HuH-7.5 (cell line): ENCODE measurements at regions not wholly inside any gene's neighbourhood (a gene's known extent, or its start where the extent isn't known, plus 50 kb on each side); places are given as distances from the start of the nearest gene placed in this dataset.
"Not testable (repeated sequence)": the region's sequence is repeated elsewhere in the genome, so short reads cannot be mapped to it uniquely, and the experiment has no call there.

Experiments used
- DNase-seq: peaks from one replicate; pipeline ENCODE4 v3.0.0; 2011; ENCODE audit warnings: low spot score

GRCh38 chr9:87049929-87050608 is 102.8 kb upstream of the GAS1 start:
- DNase-seq, result not testable (repeated sequence)

DNA sequence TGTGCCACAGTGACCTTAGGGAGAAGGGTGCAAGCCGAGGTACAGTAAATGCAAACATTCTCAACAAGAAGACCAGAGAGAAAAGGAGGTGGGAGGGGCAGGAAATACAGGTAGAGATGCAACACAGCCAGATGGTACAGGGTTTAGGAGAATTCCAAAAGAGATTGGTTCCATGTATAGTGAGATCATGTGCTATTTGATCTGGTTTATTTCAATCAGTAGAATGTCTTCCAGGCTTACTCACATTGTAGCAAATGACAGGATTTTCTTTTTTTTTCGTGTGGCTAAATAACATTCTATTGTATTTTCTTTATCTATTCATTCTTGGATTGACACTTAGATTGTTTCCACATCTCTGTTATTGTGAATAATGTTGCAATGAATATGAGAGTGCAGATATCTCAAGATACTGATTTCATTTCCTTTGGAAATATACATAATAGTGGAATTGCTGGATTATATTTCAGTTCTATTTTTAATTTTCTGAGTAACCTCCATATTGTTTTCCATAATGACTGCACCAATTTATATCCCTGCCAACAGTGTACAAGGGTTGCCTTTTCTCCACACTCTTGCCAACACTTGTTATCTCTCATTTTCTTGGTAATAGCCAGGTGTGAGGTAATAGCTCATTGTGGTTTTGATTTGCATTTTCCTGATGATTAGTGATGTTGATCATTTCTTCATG is 107.8 kb upstream of the GAS1 start:
- DNase-seq, result no peak

DNA sequence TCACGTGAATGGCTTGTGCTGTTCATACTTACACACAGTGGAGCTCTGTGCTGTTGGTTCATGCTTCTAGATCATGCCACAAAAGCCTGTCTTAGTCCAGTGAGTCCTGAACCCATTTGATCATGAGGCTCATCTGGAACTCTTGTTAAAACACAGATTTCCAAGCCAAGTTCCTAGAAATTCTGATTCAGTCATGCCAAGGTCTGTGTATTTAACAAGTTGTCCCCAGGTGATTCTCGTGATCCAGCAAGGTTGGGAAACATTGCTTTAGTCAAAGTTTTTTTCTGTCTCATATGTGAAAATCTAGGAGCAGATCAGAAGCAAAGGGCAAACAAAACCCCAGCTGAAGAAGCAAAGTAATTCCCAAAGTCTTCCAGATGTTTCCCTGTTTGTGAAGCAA is 112.5 kb upstream of the GAS1 start:
- no peak for DNase-seq

DNA sequence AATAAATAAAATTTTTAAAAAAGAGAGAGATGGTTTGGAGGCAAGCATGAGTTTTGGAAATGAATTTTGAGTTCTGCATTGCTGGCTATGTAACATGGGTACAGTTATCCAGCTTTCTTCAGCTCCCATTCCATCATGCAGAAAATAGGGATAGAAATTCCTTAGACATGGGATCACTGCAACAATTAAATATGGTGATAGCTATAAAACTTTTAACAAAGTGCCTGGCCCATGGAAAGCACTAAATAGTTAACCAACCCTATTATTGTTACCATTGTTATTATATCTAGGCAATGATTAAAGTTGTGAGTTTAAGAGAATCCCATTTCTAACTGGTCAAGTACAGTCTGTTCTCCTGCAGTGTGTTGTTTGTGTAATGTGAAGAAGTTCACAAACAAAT is 115.4 kb upstream of the GAS1 start:
- no peak for DNase-seq

DNA sequence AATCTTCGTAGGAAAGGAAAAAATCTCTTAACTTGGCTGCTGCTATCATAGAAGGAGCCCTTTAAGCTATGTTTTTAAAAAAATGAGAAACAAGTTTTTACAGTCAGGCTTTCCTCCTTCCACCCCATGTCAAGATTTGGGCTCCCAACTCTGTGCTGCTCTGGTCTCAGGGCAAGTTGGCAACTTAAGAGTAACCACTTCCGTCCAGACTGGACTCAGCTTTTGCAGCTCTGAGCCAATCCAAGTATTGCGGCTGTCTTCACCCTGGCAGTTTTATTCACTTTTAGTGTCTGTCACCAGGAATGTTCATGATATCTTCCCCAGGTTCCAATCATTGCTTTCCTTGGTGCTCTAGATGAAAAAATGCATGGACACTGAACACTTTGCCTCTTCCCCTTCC is 115.9 kb upstream of the GAS1 start:
- no peak for DNase-seq

DNA sequence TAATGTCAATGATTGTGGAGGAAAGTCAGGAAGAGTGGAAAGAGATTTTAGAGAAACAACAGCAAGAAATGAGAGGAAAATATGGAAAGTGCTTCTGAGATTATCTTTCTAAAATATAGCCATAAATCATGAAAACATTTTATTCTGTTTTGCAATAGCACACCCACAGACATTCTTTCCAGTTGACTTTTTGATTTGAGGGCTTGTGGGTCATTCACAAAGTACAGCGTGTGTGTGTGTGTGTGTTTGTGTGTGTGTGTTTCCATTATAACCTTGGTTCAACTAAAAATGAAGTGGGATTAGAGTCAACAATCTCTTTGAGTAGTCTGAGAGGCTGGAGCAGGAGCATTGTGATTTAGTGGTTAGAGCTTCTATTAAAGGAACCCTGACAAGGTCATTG is 116.6 kb upstream of the GAS1 start:
- DNase-seq, result no peak

- DNase-seq, result no peak
These were observed 117.0 kb upstream of the GAS1 start for GRCh38 chr9:87064311-87064710.

DNA sequence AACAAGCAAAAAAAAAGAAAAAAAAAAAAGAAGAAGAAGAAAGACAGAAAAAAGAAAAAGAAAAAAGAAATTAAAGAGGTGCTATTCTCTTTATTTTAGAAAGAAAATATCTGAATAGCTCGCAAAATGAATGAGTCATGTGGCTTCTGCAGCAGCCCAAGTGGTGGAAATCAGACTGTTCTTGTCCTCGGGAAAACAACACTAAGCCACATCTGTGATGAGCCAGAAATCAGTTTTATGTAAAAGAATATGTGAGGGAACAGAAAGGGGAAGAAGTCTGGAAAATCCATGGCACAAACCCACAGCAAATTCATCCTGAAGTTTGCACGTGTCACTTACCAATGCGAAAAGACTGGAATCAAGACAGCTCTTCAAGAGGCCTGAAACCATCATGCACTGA is 118.7 kb upstream of the GAS1 start:
- DNase-seq, result no peak

DNA sequence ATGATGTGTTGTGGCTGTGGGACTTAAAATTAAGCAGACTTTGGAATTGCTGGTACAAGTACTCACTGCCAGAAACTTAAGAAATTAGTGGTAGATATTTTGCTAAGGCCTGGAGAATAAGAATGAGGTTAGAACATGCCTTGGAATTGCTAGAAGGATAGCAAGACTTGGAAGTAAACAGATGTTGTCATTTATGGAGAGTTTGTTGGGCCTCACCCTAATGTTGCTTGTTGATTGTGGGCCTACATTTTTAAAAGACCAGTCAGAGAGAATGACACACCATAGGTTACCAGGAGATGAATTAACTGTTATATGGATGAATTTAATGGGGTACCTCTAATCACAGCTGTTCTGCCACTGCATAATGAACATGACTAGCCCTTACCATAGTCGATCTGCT is 120.1 kb upstream of the GAS1 start:
- DNase-seq, result no peak

- DNase-seq, result no peak
These were observed 121.0 kb upstream of the GAS1 start for GRCh38 chr9:87068177-87068840.

GRCh38 chr9:87069690-87070089 is 122.4 kb upstream of the GAS1 start:
- DNase-seq, result no peak

DNA sequence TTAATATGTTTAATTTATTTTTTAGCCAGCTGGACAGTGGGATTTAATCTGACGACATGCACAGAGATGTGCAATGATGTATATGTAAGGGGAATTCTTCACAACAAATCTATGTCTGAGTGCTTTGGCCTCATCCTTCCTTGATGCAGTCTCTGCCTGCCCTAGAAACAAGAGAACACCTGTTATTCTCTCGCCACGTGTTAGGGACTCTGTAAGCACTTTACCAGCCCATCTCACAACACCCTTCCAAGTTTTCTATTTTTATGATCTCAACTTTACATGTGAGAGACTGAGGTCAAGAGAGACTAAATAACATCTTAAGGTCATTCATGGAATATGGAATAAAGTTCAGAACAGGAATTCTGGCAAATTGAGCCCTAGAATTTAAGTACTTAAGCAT is 123.0 kb upstream of the GAS1 start:
- DNase-seq, result no peak

- no peak for DNase-seq
These were observed 124.2 kb upstream of the GAS1 start for GRCh38 chr9:87071473-87071872.

- no peak for DNase-seq
These were observed 126.4 kb upstream of the GAS1 start for GRCh38 chr9:87073692-87074091.

- no peak for DNase-seq
These were observed 128.2 kb upstream of the GAS1 start for GRCh38 chr9:87075537-87075936.

- no peak for DNase-seq
These were observed 129.5 kb upstream of the GAS1 start for GRCh38 chr9:87076825-87077224.

- no peak for DNase-seq
These were observed 130.7 kb upstream of the GAS1 start for GRCh38 chr9:87077986-87078385.

GRCh38 chr9:87080512-87081264 is 133.4 kb upstream of the GAS1 start:
- DNase-seq, result no peak

GRCh38 chr9:87081503-87081902 is 134.2 kb upstream of the GAS1 start:
- no peak for DNase-seq

DNA sequence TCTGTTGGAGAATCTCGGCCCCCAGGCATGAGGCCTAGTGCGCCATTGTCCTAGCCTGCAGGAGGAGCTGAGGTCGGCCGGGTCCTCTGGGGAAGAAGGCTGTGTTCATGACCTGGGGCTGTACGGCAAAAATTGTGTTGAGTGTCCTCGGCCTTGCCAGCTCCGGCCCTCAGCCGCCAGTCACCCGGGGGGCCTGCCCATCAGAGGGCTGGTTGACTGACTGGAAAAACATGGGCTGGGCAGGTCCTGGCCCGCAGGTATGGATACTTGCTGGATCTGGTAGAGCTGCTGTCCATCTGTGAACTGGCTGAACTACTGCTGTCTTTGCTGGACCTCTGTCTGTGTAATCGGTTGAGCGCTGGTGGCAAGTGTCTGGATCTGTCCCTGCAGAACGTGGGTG is 136.7 kb upstream of the GAS1 start:
- DNase-seq, result no peak

- DNase-seq, result no peak
These were observed 137.1 kb upstream of the GAS1 start for GRCh38 chr9:87084407-87084806.

DNA sequence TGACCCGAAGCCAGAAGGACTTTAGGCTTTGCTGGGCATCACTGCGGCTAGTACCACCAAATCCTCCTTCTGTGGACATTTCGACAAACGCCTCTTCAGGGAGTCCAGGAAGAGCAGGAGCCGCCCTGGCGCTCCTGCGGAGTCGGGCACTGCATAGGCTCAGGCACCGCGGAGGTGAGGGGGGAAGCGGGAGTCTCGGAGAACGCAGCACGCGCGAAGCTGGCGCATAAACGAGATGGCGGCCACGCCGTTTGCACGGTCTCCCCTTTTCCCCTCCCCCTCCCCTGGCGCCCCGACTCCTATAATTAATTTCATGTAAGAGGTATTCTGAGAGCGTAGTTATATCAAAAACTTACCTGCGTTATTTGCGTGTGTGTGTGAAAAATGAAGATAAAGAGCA is 137.8 kb upstream of the GAS1 start:
- no peak for DNase-seq

DNA sequence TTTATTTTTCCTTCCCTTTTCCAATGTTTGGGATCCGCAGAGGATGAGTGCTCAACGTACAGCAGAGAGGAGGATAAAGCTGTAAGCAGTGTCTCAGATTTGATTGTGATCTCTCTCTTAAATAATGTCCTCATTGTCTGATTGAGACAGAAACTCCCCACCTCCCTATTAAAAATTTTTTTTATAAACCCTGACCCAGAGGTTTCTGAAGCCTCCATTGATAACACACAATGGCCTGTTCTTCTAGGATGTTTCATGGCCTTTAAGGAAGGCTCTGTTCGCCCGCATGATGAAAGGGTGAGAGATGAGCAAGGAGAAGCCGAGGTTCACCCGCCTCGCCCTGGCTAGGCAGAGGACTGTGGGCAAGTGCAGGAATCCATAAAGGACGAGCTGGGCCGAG is 138.2 kb upstream of the GAS1 start:
- no peak for DNase-seq
